ENCODE measurements at regions not wholly inside any gene's neighbourhood (a gene's known extent, or its start where the extent isn't known, plus 50 kb on each side); places are given as distances from the start of the nearest gene placed in this dataset.

DNA sequence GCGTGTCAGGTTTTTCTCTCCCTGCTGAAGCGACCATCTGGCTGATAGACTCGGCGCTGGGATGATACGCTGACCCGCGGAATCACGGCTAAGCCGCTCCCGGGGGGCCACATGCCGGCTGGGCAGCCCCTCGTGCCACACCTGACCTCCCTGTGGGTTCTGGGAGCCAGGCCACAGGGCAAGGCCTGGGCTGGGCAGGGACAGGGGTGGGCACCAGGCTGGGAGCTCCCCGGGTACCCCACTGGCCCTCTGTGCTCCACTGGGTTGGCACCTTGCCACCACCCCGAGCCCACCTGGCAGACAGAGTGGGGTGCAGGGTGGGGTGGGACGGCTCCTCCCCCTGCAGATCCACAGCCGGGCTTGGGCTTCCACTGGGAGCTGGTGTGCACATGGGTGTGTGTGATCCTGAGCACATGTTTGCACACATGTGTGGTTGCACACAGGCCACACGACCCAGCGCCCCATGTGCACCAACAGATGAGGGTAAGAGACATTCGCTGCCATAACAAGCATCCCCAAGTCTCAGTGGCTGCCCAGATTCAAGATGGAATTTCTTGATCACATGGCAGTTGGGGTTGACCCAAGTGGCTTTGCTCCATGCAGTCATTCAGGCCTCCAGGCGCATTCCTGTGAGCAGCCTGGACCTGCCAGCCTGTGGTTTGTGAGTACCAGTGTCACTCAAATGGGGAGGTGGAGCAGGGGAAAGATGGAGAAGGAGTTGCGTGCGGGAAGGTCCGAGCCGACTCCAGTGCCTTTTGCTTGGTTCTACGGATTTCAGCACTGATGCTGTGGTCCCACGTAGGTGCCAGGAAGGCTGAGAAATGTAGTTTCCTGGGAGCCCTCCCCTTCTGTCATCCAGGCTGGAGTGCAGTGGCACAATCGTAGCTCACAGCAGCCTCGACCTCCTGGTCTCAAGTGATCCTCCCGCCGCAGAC lies 79.7 kb downstream of the UNCX start:
- Histone ChIP-seq H3K36me3 (no peaks in the 10 kb centered on the region), H3K27me3 (no peaks in the 10 kb centered on the region), H3K27ac (no peak overlapping the region), H3K4me1 (no peaks in the 10 kb centered on the region), H3K4me3 (no peak overlapping the region), H3K9me3 (no peaks in the 10 kb centered on the region)
- no peak for TF ChIP-seq POLR2A (IDR thresholded peaks at IDR 0.05)
- TF ChIP-seq, protein P1, sequence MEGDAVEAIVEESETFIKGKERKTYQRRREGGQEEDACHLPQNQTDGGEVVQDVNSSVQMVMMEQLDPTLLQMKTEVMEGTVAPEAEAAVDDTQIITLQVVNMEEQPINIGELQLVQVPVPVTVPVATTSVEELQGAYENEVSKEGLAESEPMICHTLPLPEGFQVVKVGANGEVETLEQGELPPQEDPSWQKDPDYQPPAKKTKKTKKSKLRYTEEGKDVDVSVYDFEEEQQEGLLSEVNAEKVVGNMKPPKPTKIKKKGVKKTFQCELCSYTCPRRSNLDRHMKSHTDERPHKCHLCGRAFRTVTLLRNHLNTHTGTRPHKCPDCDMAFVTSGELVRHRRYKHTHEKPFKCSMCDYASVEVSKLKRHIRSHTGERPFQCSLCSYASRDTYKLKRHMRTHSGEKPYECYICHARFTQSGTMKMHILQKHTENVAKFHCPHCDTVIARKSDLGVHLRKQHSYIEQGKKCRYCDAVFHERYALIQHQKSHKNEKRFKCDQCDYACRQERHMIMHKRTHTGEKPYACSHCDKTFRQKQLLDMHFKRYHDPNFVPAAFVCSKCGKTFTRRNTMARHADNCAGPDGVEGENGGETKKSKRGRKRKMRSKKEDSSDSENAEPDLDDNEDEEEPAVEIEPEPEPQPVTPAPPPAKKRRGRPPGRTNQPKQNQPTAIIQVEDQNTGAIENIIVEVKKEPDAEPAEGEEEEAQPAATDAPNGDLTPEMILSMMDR (IDR thresholded peaks at IDR 0.05), result no peak
- intact Hi-C loops (cut with DNase I; ENCODE audit: low total_unique reads), result no loop called here
- no peak for DNase-seq

DNA sequence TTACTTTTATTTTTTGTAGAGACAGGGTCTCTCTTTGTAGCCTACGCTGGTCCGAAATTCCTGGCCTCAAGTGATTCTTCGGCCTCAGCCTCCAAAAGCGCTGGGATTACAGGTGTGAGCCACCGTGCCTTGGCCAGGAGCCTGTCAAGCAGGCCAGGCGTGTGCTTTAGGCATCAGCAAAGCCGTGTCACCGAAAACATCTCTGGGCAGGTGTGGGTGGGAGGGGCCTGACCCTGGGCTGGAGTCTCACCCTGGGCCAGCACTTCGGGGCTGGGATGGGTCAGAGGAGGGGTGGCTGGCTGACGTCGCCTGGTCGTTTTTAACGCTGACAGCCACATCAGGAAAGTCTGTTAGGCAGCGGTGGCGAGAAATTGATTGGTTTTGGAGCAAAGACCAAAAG lies 80.9 kb downstream of the UNCX start:
- no peaks in the 10 kb centered on the region for H3K36me3 ChIP-seq
- intact Hi-C loops (cut with DNase I; ENCODE audit: low total_unique reads), result no loop called here
- DNase-seq, result no peak
- H3K4me3 ChIP-seq, result no peak overlapping the region
- H3K27ac ChIP-seq, result no peak overlapping the region
- TF ChIP-seq POLR2A (IDR thresholded peaks at IDR 0.05), result no peak
- TF ChIP-seq, protein P1 (IDR thresholded peaks at IDR 0.05), result no peak
- no peaks in the 10 kb centered on the region for H3K9me3 ChIP-seq
- no peaks in the 10 kb centered on the region for H3K4me1 ChIP-seq
- H3K27me3 ChIP-seq, result no peaks in the 10 kb centered on the region

DNA sequence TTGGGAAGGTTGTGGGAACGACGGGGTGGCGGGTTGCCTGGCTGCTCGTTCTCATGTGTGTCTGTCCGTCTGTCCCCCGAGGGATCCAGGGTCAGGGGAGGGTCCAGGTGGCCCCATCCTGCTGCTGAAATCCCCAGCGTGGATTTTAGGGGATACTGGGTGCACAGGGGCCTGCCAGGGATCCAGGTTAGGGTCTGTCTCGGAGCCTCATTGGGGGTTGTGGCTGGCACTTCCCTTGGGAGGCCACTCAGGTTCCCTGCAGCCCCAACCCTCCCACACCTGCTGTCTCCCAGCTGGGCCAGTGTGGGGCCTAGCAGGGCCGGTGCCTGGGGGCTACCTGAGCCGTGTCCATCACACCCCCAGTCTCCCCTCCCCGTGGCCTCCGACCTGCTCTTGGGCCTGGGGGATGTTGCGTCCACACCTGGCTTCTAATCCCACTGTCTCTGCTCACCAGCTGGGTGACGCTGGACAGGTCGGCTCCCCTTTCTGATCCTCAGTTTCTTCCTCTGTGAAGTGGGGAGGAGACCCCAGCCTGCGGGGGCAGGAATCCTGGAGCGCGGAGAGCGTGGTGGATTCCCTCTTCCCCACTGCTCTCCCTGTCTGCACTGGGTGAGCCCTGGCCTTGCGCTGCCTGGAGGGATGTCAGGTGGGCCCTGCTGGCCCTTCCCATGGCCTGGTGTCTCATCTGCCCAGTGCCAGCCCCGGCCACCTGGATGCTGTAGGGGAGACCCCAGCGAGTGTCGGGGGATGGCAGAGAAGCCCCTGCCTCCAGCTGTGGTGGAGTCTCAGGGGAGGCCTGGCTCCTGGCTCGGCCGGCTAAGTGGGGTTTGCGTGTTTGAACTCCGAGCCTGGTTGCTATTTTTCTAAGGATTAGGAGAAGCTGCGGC lies 81.6 kb downstream of the UNCX start:
- intact Hi-C loops (cut with DNase I; ENCODE audit: low total_unique reads), result no loop called here
- H3K27me3 ChIP-seq, result no peaks in the 10 kb centered on the region
- no peak for DNase-seq

DNA sequence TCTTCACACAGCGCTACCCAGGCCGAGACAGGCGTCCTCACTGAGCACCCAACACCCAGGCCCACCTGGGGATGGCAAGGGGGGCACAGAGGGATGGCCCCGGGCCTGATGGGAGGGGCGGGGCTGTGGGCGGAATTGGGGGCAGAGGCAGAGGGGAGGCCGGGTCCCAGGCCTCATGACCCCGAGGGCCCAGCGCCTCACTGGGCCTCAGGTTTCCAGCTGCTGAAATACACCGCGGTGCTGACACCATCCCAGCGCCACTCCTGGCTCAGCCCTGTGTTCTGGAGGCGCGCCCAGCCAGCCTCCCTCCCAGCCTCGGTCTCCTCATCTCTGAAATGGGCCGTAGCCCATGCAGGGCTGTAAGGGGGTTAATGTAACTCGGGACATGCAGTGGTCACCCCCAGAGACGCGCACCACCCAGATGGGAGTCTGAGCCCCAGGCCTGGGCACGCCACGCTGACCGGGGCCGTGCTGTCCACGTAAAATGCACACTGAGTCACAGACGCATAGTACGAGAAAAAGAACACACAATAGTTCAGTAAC lies 82.3 kb downstream of the UNCX start:
- no peak for DNase-seq
- Histone ChIP-seq H3K4me1 (no peaks in the 10 kb centered on the region), H3K4me3 (no peak overlapping the region), H3K36me3 (no peaks in the 10 kb centered on the region), H3K9me3 (no peaks in the 10 kb centered on the region), H3K27me3 (no peaks in the 10 kb centered on the region), H3K27ac (no peak overlapping the region)
- intact Hi-C loops (cut with DNase I; ENCODE audit: low total_unique reads), result no loop called here
- TF ChIP-seq POLR2A (IDR thresholded peaks at IDR 0.05), result no peak
- TF ChIP-seq, protein P1 (IDR thresholded peaks at IDR 0.05), result no peak

More for the DNA sequence above, 81.6 kb downstream of the UNCX start:
- Histone ChIP-seq H3K9me3 (no peaks in the 10 kb centered on the region), H3K4me1 (no peaks in the 10 kb centered on the region), H3K27ac (no peak overlapping the region), H3K4me3 (no peak overlapping the region), H3K36me3 (no peaks in the 10 kb centered on the region)
- TF ChIP-seq, protein P1 (IDR thresholded peaks at IDR 0.05), result no peak
- TF ChIP-seq POLR2A (IDR thresholded peaks at IDR 0.05), result no peak

All from uterus (tissue), 3 donors.